ENCODE measurements at regions not wholly inside any gene's neighbourhood (a gene's known extent, or its start where the extent isn't known, plus 50 kb on each side); places are given as distances from the start of the nearest gene placed in this dataset.

DNA sequence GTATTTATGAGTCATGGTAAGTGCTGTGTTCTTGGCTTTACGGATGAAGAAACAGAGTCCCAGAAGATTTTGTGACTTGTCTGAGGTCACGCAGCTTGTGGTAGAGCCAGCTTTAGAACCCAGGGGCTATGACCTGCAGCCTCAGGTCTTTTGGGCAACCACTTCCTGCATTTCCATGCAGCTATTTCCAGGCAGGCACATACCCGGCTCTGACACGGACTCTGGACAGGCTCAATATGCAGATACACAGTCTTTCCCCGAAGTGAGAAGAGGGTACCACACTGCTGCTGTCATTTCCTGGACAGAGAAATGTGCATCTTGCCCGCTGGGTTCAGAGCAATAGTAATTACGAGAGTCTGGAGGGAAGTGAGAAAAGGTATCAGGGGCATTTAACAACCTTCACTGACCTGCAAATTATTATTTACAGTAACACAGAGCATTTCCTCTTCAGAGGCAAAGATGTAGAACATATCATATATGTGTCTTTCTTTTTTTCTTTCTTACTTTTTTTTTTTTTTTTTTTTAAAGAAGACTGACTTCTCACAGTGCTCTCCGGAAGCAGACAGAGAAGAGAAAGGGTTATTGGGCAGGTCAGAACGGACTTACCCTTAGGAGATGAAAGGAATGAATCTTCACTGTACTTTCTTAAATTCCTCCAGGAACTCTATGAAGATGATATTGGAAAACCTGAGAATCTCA is 185.1 kb downstream of the CLIC5 start:
- DNase-seq (ENCODE audit: low read depth) = no peak

GRCh38 chr6:45829873-45830272 is 185.8 kb downstream of the CLIC5 start:
- DNase-seq (ENCODE audit: low read depth) = no peak

DNA sequence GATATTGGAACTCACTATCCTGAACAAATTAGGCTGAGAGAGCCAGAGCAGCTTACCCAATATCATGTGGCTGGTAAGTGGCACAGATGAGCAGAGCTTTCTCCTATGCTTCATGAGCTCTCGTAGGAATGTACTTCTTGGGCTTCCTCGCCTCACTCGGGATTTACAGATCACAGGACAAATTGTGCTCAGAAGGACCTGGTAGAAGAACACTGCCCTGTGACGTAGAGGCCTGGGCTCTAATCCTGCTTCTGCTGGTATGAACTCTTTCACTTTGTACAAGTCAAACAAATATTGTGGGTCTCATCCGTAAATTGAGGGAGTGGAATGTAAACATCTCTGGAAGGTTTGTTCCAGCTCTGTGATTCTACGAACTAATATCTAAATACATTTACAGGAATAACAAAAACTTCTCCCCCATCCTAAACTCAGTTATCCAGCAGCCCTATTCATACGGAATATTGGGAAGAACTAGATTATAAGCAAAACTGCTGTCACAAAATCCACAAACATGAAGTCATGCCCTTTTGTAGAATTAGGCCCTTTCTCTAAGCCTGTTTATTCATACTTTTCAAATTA is 187.6 kb downstream of the CLIC5 start:
- no peak for DNase-seq (ENCODE audit: low read depth)

DNA sequence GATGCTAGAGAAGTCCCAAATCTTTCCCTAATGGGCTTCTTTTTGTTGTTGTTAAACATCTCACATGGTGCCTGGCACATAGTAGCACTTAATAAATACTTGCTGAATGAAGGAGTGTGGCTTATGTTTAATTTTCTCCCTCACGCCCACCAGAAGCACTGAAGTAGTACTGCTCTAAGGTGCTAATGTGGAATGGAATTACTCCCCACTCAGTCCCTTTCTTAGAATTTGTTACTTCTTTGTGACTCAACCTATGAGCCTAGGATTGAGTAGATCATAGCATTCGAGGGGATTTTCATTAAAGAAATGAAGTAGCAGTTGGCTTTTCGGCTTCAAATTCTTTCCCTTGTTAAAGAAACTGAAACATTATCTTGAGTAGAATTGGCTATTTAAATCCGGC is 192.8 kb downstream of the CLIC5 start:
- no peak for DNase-seq (ENCODE audit: low read depth)

GRCh38 chr6:45822246-45822812 is 193.3 kb downstream of the CLIC5 start:
- no peak for DNase-seq (ENCODE audit: low read depth)

- DNase-seq (ENCODE audit: low read depth) = no peak
Observed at GRCh38 chr6:45818655-45819054, 197.0 kb downstream of the CLIC5 start.

GRCh38 chr6:45816674-45817297 is 198.9 kb downstream of the CLIC5 start:
- no peak for DNase-seq (ENCODE audit: low read depth)

DNA sequence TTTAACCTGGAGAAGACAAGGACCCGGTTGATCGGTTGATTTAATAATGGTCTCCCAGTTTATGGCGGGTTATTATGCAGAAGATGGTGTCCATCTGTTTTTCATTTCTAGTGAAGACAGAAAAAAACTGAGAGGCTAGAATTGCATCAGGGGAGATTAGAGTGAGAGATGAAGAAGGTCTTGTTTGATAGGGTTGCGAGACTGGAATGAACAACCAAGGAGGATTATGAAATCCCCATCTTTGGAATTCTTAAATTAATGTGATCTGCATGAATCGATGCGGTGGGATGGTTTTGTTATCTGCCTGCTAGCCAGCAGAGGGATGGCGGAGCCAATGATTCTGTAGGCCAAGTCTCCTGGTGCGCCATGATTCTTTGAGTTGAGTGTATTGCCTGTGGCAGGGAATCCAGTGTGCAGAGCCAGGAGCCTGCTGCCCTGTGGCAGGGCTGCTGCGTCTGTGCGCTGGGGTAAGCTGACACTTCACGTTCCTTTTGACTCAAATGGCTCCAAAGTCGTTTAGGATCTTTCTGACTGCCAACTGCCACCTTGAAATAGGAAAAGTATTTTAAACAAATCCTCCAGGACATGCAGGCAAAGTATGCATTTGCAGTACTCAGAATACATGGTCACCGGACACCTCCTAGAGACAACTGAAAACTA is 200.1 kb downstream of the CLIC5 start:
- DNase-seq (ENCODE audit: low read depth) = no peak

DNA sequence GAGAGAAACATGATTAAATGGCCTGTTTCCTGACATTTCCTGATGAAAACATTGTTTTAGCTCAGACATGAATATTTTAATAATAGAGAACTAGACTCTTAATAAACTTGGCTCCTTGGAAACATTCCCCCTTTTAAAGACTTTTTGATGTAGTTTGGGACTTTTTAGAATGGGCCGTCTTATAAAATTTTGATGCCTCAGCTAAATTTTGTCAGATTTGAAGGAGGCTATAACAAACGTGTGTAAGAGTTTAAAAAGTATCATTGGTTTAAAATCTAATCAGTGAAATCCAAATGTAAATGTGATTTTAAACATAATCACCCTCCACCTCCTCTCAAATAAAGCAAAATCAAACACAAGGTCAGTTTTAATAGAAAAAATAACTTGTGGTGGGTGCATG is 200.9 kb downstream of the CLIC5 start:
- DNase-seq (ENCODE audit: low read depth) = no peak

GRCh38 chr6:45813943-45814342 is 201.7 kb downstream of the CLIC5 start:
- DNase-seq (ENCODE audit: low read depth) = no peak

- DNase-seq (ENCODE audit: low read depth) = no peak
Observed at GRCh38 chr6:45812922-45813321, 202.7 kb downstream of the CLIC5 start.

DNA sequence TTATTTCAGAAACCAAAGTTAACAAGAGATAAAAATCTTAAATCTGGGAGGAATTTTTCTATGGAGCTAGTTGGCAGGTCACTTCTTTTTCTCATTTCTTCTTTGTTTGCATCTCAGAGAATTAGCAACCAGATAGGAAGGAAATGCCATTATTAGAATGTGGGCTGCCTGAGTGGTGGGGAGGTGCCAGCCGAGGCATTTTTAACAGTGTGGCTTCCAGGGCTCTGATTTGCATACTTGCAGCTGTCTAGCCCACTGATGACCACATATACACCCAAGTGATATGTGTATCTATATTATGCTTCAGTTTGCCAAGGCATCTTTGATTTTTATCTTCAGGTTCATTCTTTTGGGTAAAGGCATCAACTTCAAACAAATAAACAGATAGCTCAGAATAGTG is 206.7 kb downstream of the CLIC5 start:
- no peak for DNase-seq (ENCODE audit: low read depth)

GRCh38 chr6:45808042-45808645 is 207.5 kb downstream of the CLIC5 start:
- no peak for DNase-seq (ENCODE audit: low read depth)

GRCh38 chr6:45807311-45808041 is 208.2 kb downstream of the CLIC5 start:
- DNase-seq (ENCODE audit: low read depth) = no peak

DNA sequence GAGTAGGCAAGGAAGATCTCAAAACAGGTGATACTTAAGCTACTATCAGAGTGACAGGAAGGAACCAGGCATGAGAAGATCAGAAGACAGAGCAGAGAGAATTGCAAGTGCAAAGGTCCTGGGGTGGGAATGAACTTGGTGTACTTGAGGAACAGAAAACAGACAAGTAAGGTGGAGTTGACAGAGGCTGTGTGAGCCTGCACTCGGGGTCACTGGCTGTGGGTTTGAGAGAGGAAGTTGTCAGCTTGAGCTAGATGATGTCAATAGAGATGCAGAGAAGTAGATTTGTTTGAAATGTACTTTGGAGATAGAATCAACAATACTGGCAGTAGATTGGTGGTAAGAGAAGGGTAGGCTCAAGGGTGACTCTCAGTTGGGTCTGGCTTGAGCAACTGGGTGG is 209.5 kb downstream of the CLIC5 start:
- no peak for DNase-seq (ENCODE audit: low read depth)

- DNase-seq (ENCODE audit: low read depth) = no peak
Observed at GRCh38 chr6:45803071-45803470, 212.6 kb downstream of the CLIC5 start.

DNA sequence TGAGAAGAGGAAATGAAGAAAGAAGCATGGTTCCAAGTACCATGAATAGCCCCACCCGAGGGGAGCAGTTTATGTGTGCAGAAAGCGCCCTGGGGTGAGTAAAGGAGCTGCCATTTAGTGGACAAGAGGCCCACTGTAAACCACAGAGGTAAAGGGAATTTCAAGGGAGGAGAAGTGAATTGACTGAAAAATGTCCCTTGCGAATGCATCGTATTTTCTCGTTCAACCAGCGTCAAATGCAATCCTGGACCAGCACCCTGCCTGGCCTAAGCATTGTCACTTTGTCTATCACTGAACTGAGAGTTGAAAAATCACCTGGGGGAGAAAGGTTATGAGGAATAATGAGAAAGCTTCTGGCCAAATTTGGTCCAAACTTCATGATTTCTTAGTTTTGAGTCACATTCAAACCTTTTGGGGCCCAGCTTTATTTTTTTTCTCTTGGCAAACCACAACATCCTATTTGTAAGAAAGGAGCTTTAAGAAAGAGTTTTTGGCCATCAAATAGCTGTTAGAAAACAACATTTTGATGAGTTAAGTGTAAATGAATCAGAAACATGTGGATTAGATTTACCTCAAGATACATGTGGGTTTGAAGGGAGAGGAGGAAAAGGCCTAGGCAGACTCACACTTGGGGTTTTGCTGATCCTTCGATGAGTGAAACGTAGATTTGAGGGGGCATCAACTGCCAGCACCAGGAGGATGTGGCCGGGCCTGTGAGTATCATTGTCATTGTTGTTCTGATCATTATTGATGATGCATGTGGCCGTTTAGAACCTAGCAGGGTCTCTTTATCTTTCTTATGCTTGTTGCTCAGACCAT is 214.0 kb downstream of the CLIC5 start:
- no peak for DNase-seq (ENCODE audit: low read depth)

- DNase-seq (ENCODE audit: low read depth) = no peak
Observed at GRCh38 chr6:45800911-45801310, 214.7 kb downstream of the CLIC5 start.

GRCh38 chr6:45795678-45796077 is 220.0 kb downstream of the CLIC5 start:
- no peak for DNase-seq (ENCODE audit: low read depth)

GRCh38 chr6:45794465-45794864 is 221.2 kb downstream of the CLIC5 start:
- no peak for DNase-seq (ENCODE audit: low read depth)

Measured in stimulated activated CD8-positive, alpha-beta memory T cell treated with anti-CD3 and anti-CD28 coated beads, Interleukin-15, amount 100 ng/mL, for 1 hour (primary cell).